H1 (cell line): ENCODE measurements at regions not wholly inside any gene's neighbourhood (a gene's known extent, or its start where the extent isn't known, plus 50 kb on each side); places are given as distances from the start of the nearest gene placed in this dataset.

Source experiments
- CTCF ChIA-PET: fragments of 300-600 bp; sonication (Branson Sonifier 250); formaldehyde crosslinking; loops from one replicate; lab custom pipeline; 2021; ENCODE audit not compliant: partially characterized antibody; lab: Charles Lee
- POLR2A ChIA-PET: fragments of 300-600 bp; sonication (Branson Sonifier 250); formaldehyde crosslinking; loops from one replicate; lab custom pipeline; 2021; ENCODE audit warnings: inconsistent platforms; ENCODE audit not compliant: partially characterized antibody; lab: Charles Lee
- DNase-seq, 2 experiments: peaks; one replicate each; pipeline versions ENCODE4 v3.0.0 to v3.0.0-alpha.2; 2010 to 2022; ENCODE audit warnings: low spot score in 2 of 2, low read depth in 1 of 2, mixed read lengths in 1 of 2
- FAIRE-seq: peaks from 2 replicates; lab custom pipeline; 2011; peaks lifted over from hg19 to GRCh38; lab: Jason Lieb, UNC
- H2AFZ ChIP-seq: 2 replicates; pipeline ENCODE4 v1.8.1; 2012; ENCODE audit warnings: low read length, inconsistent platforms
- H2AK5ac ChIP-seq: 2 replicates; pipeline ENCODE4 v1.6.1; 2013; ENCODE audit warnings: low read depth, low read length
- H2BK120ac ChIP-seq: replicated peaks from 2 replicates; pipeline ENCODE3; 2013; ENCODE audit warnings: low read depth, low read length, inconsistent platforms
- H2BK12ac ChIP-seq: 2 replicates; pipeline ENCODE4 v1.6.1; 2013; ENCODE audit warnings: low read depth, low read length
- H2BK15ac ChIP-seq: 2 replicates; pipeline ENCODE4 v1.6.1; 2013; ENCODE audit warnings: low read length
- H2BK20ac ChIP-seq: 2 replicates; pipeline ENCODE4 v1.6.1; 2013; ENCODE audit warnings: low read length
- H2BK5ac ChIP-seq: 2 replicates; pipeline ENCODE4 v1.6.1; 2013; ENCODE audit warnings: low read depth, low read length
- H3K14ac ChIP-seq: 2 replicates; pipeline ENCODE4 v1.6.1; 2013; ENCODE audit warnings: inconsistent platforms; ENCODE audit not compliant: insufficient read length
- H3K18ac ChIP-seq: 2 replicates; pipeline ENCODE4 v1.6.1; 2013; ENCODE audit warnings: low read length; ENCODE audit errors: extremely low read depth
- H3K23ac ChIP-seq: 2 replicates; pipeline ENCODE4 v1.6.1; 2013; ENCODE audit warnings: inconsistent platforms; ENCODE audit not compliant: insufficient read length
- H3K23me2 ChIP-seq: 2 replicates; pipeline ENCODE4 v1.6.1; 2013; ENCODE audit warnings: low read depth, low read length
- H3K27ac ChIP-seq: 2 replicates; pipeline ENCODE4 v1.6.1; 2011; ENCODE audit warnings: low read depth, low read length, inconsistent platforms
- H3K27me3 ChIP-seq, 4 experiments: replicated peaks in 1 of 4; 1 replicate in 1 of 4; 2 replicates in 3 of 4; pipeline versions ENCODE4 v1.6.1 to v1.8.1; 2011 to 2013; ENCODE audit warnings: low read length in 3 of 4, mild to moderate bottlenecking in 3 of 4, inconsistent platforms in 2 of 4, mixed read lengths in 2 of 4, moderate library complexity in 1 of 4; ENCODE audit not compliant: control insufficient read depth in 3 of 4, insufficient read depth in 3 of 4; ENCODE audit errors: extremely low read depth in 1 of 4
- H3K36me3 ChIP-seq, 4 experiments: 2 replicates each; pipeline versions ENCODE4 v1.6.1 to v1.8.1; 2011 to 2013; ENCODE audit warnings: mild to moderate bottlenecking in 4 of 4, low read length in 3 of 4, moderate library complexity in 2 of 4, control low read depth in 1 of 4, inconsistent platforms in 1 of 4; ENCODE audit not compliant: insufficient read depth in 4 of 4, control insufficient read depth in 2 of 4
- H3K4ac ChIP-seq: replicated peaks from 2 replicates; pipeline ENCODE3; 2013; ENCODE audit warnings: low read length, low read depth, mixed read lengths, inconsistent platforms; ENCODE audit not compliant: insufficient read length
- H3K4me1 ChIP-seq, 4 experiments: replicated peaks in 1 of 4; 1 replicate in 1 of 4; 2 replicates in 3 of 4; pipeline versions ENCODE4 v1.6.1 to v1.8.1; 2011 to 2013; ENCODE audit warnings: low read length in 3 of 4, inconsistent platforms in 2 of 4, mixed read lengths in 1 of 4; ENCODE audit not compliant: insufficient read depth in 4 of 4, control insufficient read depth in 3 of 4
- H3K4me2 ChIP-seq, 2 experiments: 2 replicates each; pipeline versions ENCODE4 v1.6.1 to v1.8.1; 2011 to 2013; ENCODE audit warnings: low read depth in 2 of 2, low read length in 2 of 2, control low read depth in 1 of 2, inconsistent platforms in 1 of 2, mild to moderate bottlenecking in 1 of 2; ENCODE audit not compliant: insufficient read depth in 1 of 2
- H3K4me3 ChIP-seq, 4 experiments: fragments of 200-600, 300-600 bp in 1 of 4; sonication (generic), shearing (Covaris generic), sonication (Bioruptor Twin) in 1 of 4; 2 replicates each; pipeline versions ENCODE4 v1.5.1 to v1.8.1; 2011 to 2016; ENCODE audit warnings: low read length in 4 of 4, low read depth in 3 of 4, control low read depth in 2 of 4, inconsistent platforms in 2 of 4, mild to moderate bottlenecking in 2 of 4, mixed read lengths in 1 of 4, moderate library complexity in 1 of 4; ENCODE audit not compliant: insufficient read depth in 2 of 4; ENCODE audit errors: extremely low read depth in 1 of 4
- H3K56ac ChIP-seq: replicated peaks from 2 replicates; pipeline ENCODE3; 2013; ENCODE audit warnings: low read depth, mild to moderate bottlenecking, mixed read lengths, low read length, inconsistent platforms; ENCODE audit not compliant: insufficient read length
- H3K79me1 ChIP-seq: 2 replicates; pipeline ENCODE4 v1.6.1; 2013; ENCODE audit warnings: low read depth, low read length, control low read depth
- H3K79me2 ChIP-seq, 2 experiments: 2 replicates each; pipeline versions ENCODE4 v1.6.1 to v1.8.1; 2012 to 2013; ENCODE audit warnings: low read length in 2 of 2, mild to moderate bottlenecking in 2 of 2, inconsistent platforms in 1 of 2; ENCODE audit not compliant: insufficient read depth in 2 of 2, control insufficient read depth in 1 of 2
- H3K9ac ChIP-seq, 4 experiments: replicated peaks in 1 of 4; 1 replicate in 1 of 4; 2 replicates in 3 of 4; pipeline versions ENCODE4 v1.6.1 to v1.8.1; 2011 to 2013; ENCODE audit warnings: low read depth in 3 of 4, low read length in 3 of 4, control low read depth in 2 of 4, mild to moderate bottlenecking in 2 of 4, moderate library complexity in 2 of 4, inconsistent platforms in 1 of 4; ENCODE audit errors: extremely low read depth in 1 of 4
- H3K9me3 ChIP-seq, 2 experiments: 2 replicates each; pipeline versions ENCODE4 v1.6.1 to v1.8.1; 2012 to 2013; ENCODE audit warnings: mild to moderate bottlenecking in 2 of 2, moderate library complexity in 2 of 2, control low read depth in 1 of 2, inconsistent platforms in 1 of 2, low read depth in 1 of 2, low read length in 1 of 2, mixed read lengths in 1 of 2; ENCODE audit not compliant: insufficient read depth in 2 of 2
- H4K20me1 ChIP-seq, 2 experiments: replicated peaks in 1 of 2; 2 replicates each; pipeline versions ENCODE3 to v1.8.1; 2011 to 2013; ENCODE audit warnings: inconsistent platforms in 2 of 2, low read length in 2 of 2, mild to moderate bottlenecking in 1 of 2; ENCODE audit not compliant: insufficient read depth in 2 of 2, control insufficient read depth in 1 of 2
- H4K5ac ChIP-seq: 2 replicates; pipeline ENCODE4 v1.6.1; 2013; ENCODE audit warnings: low read length, low read depth, mixed read lengths, inconsistent platforms; ENCODE audit not compliant: insufficient read length
- H4K8ac ChIP-seq: 2 replicates; pipeline ENCODE4 v1.8.0; 2013; ENCODE audit warnings: mild to moderate bottlenecking, moderate library complexity, low read length, inconsistent platforms; ENCODE audit not compliant: insufficient read depth; ENCODE audit errors: extremely low read depth
- H4K91ac ChIP-seq: replicated peaks from 2 replicates; pipeline ENCODE3; 2013; ENCODE audit warnings: low read length, mixed read lengths, inconsistent platforms; ENCODE audit not compliant: insufficient read length
- BCL11A ChIP-seq, 2 experiments: IDR thresholded peaks; one replicate each; pipeline ENCODE4 v1.6.1; 2011; ENCODE audit warnings: low read depth in 2 of 2, low read length in 2 of 2, mild to moderate bottlenecking in 2 of 2
- CBX8 ChIP-seq: fragments of 300-800, 300-1000 bp; sonication (generic); IDR thresholded peaks from 2 replicates; pipeline ENCODE4 v1.7.1; 2016; ENCODE audit warnings: low read depth, low read length, borderline replicate concordance
- CHD2 ChIP-seq: IDR thresholded peaks from 2 replicates; pipeline ENCODE4 v1.6.1; 2012; ENCODE audit warnings: low read length, improper control_type of control experiment
- EGR1 ChIP-seq: IDR thresholded peaks from 2 replicates; pipeline ENCODE4 v1.6.1; 2011; ENCODE audit warnings: low read depth, low read length, borderline replicate concordance
- GTF2F1 ChIP-seq: IDR thresholded peaks from 2 replicates; pipeline ENCODE4 v1.6.1; 2012; ENCODE audit warnings: low read depth, low read length, improper control_type of control experiment, borderline replicate concordance
- JUN ChIP-seq: IDR thresholded peaks from 2 replicates; pipeline ENCODE4 v1.6.1; 2011; ENCODE audit warnings: low read depth, mild to moderate bottlenecking, improper control_type of control experiment, low read length
- KDM1A ChIP-seq: fragments of 200-600, 300-600 bp; sonication (generic); IDR thresholded peaks from 2 replicates; pipeline ENCODE4 v1.7.1; 2016; ENCODE audit warnings: mild to moderate bottlenecking, low read length, borderline replicate concordance
- PHF8 ChIP-seq: fragments of 200-600 bp; sonication (generic); conservative IDR thresholded peaks from 2 replicates; pipeline ENCODE4 v1.7.1; 2012; ENCODE audit warnings: low read depth, mild to moderate bottlenecking, inconsistent platforms, low read length, moderate library complexity
- RFX5 ChIP-seq: IDR thresholded peaks from 2 replicates; pipeline ENCODE4 v1.6.1; 2011; ENCODE audit warnings: low read depth, low read length, improper control_type of control experiment, borderline replicate concordance
- TEAD4 ChIP-seq: IDR thresholded peaks from 2 replicates; pipeline ENCODE4 v1.6.1; 2012; ENCODE audit warnings: low read depth, low read length, inconsistent platforms, mixed read lengths
- WGBS, 2 experiments: shearing (Covaris generic) in 1 of 2; methylation state at CpG; one replicate each; pipeline versions ENCODE4 v1.1.6 to v1.1.7; 2013 to 2015; ENCODE audit warnings: low lambda C conversion rate in 2 of 2, mixed read lengths in 2 of 2, inconsistent platforms in 1 of 2, low coverage in 1 of 2, missing lambda C conversion rate in 1 of 2; ENCODE audit not compliant: insufficient replicate concordance in 2 of 2, insufficient coverage in 1 of 2, insufficient read length in 1 of 2; ENCODE audit errors: extremely low coverage in 1 of 2, missing lambda C conversion rate in 1 of 2; 5-methylcytosine and 5-hydroxymethylcytosine counted together
- TF ChIP-seq, protein P1 (sequence below): IDR thresholded peaks from 2 replicates; pipeline ENCODE4 v1.6.1; 2012; ENCODE audit warnings: low read length, inconsistent platforms
- TF ChIP-seq, protein P2 (sequence below): IDR thresholded peaks from 2 replicates; pipeline ENCODE4 v1.6.1; 2012; ENCODE audit warnings: inconsistent platforms

DNA sequence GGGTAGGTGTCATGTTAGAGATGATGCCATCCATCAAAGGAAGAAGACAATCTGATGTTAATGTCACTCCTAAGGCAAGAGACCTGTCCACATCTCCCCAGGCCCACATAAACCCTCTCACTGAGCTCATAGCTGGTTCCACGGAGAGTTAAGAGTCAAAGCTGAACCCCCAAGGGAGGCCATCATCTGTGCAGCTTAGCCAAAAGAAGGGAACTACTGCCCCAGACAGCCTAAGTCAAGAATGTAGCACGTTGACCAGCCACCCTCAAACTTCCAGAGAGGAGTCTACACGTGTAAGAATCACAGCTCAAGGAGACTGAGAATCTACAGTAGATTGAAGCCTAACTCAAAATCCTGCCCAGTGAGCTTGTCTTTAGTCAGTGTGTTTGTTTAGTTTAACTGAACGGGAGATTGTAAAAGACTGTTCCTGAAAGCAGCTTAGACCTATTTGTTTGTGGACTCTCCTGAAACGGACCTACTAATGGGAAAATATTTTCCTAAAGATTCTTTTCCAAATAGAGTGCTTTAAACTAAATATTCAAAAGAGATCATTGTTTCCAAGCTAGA lies 192.7 kb upstream of the NFE2L3 start:
- H3K79me1 ChIP-seq: no peaks in the 10 kb centered on the region
- no peak overlapping the region for H2AK5ac ChIP-seq
- no peak overlapping the region for H2BK120ac ChIP-seq
- FAIRE-seq: no peak
- no peak overlapping the region for H3K56ac ChIP-seq
- H3K14ac ChIP-seq: no peak overlapping the region
- no peaks in the 10 kb centered on the region for H3K36me3 ChIP-seq
- no peak overlapping the region for H3K9ac ChIP-seq
- no peaks in the 10 kb centered on the region for H3K23me2 ChIP-seq
- H4K20me1 ChIP-seq: no peaks in the 10 kb centered on the region
- H3K18ac ChIP-seq: no peak overlapping the region
- H2BK12ac ChIP-seq: 0 out of 2 replicates have a peak overlapping the region, but pooled peaks have one; percentile 55
- 0 out of 2 replicates have a peak overlapping the region, but pooled peaks have one; percentile 13 for H2BK15ac ChIP-seq
- no peak overlapping the region for H2BK5ac ChIP-seq
- H3K4me1 ChIP-seq: peaks cover 0 to 5% (median 0%) of the 10 kb centered on the region in 4 experiments; a peak in 1 of 7 replicates
- H3K79me2 ChIP-seq: no peaks in the 10 kb centered on the region
- H2BK20ac ChIP-seq: no peak overlapping the region
- H4K91ac ChIP-seq: no peak overlapping the region
- H2AFZ ChIP-seq: peak overlapping the region; percentile 62; the same call in 1 of the 2 replicates
- H4K5ac ChIP-seq: no peak overlapping the region
- ChIA-PET CTCF (interaction anchor here (0.6 to 1.3 kb wide), 6 partner anchors 22 to 241 kb away, joined by 3 to 5 read pairs (median 3); no protein-coding TSS in a partner anchor), POLR2A (interaction anchor here (1.0 to 3.3 kb wide), 3 partner anchors 10 to 242 kb away, joined by 4 to 11 read pairs (median 5); partner anchors contain the start of gene CBX3)
- no peak for DNase-seq
- H3K23ac ChIP-seq: no peak overlapping the region
- no peaks in the 10 kb centered on the region for H3K27me3 ChIP-seq
- H3K4me2 ChIP-seq: no peak overlapping the region
- peaks cover 0 to 3% of the 10 kb centered on the region in 2 experiments; a peak in 2 of 4 replicates for H3K9me3 ChIP-seq
- H3K4me3 ChIP-seq: no peak overlapping the region
- no peak overlapping the region for H3K4ac ChIP-seq
- 69% methylated on average over 5 of the region's 5 CpGs; no CpG with 5 or more reads in 1 of the 2 experiments for WGBS, 2 experiments
- H3K27ac ChIP-seq: no peak overlapping the region
- H4K8ac ChIP-seq: no peak overlapping the region
- no peak for TF ChIP-seq JUN
- no peak for TF ChIP-seq PHF8
- TF ChIP-seq, protein P1, sequence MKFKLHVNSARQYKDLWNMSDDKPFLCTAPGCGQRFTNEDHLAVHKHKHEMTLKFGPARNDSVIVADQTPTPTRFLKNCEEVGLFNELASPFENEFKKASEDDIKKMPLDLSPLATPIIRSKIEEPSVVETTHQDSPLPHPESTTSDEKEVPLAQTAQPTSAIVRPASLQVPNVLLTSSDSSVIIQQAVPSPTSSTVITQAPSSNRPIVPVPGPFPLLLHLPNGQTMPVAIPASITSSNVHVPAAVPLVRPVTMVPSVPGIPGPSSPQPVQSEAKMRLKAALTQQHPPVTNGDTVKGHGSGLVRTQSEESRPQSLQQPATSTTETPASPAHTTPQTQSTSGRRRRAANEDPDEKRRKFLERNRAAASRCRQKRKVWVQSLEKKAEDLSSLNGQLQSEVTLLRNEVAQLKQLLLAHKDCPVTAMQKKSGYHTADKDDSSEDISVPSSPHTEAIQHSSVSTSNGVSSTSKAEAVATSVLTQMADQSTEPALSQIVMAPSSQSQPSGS: no peak
- TF ChIP-seq, protein P2, sequence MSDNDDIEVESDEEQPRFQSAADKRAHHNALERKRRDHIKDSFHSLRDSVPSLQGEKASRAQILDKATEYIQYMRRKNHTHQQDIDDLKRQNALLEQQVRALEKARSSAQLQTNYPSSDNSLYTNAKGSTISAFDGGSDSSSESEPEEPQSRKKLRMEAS: no peak
- no peak for TF ChIP-seq BCL11A (IDR thresholded peaks at IDR 0.05; ENCODE audit: low read depth in 2 of 2, low read length in 2 of 2)
- no peak for TF ChIP-seq CBX8
- no peak for TF ChIP-seq GTF2F1
- no peak for TF ChIP-seq TEAD4
- no peak for TF ChIP-seq KDM1A
- TF ChIP-seq RFX5: no peak
- no peak for TF ChIP-seq CHD2
- TF ChIP-seq EGR1: no peak
